Esophagus muscularis mucosa (tissue), 3 donors: ENCODE measurements at regions not wholly inside any gene's neighbourhood (a gene's known extent, or its start where the extent isn't known, plus 50 kb on each side); places are given as distances from the start of the nearest gene placed in this dataset.

Experiments used
- CTCF ChIP-seq, 3 experiments: fragments of 200-600 bp in 2 of 3; fragments of 450-650 bp in 1 of 3; sonication (generic) in 2 of 3; IDR thresholded peaks; one replicate each; pipeline ENCODE4 v1.5.1; 2017 to 2019; ENCODE audit warnings: antibody characterized with exemption in 3 of 3, mild to moderate bottlenecking in 2 of 3, moderate library complexity in 1 of 3
- POLR2A ChIP-seq: fragments of 450-650 bp; IDR thresholded peaks from one replicate; pipeline ENCODE4 v1.6.1; 2017; ENCODE audit warnings: antibody characterized with exemption, moderate library complexity, mild to moderate bottlenecking, low read depth

- no peak for TF ChIP-seq CTCF (IDR thresholded peaks at IDR 0.05)
- no peak for TF ChIP-seq POLR2A
These were observed 1291.5 kb downstream of the TBC1D22A start for GRCh38 chr22:48053973-48054372.
